Aorta (tissue), 5 donors: ENCODE measurements at regions not wholly inside any gene's neighbourhood (a gene's known extent, or its start where the extent isn't known, plus 50 kb on each side); places are given as distances from the start of the nearest gene placed in this dataset.

Source experiments
- ATAC-seq: fragments of 200-7000 bp; cut with Tn5 transposase; one replicate; pipeline ENCODE4 v1.9.1; 2022; ENCODE audit warnings: moderate library complexity; ENCODE audit not compliant: low FRiP score
- DNase-seq, 2 donors: peaks; one replicate each; pipeline ENCODE4 v3.0.0-alpha.2; 2020
- H3K27ac ChIP-seq, 2 donors: one replicate each; pipeline ENCODE4 v1.5.1; 2013; ENCODE audit warnings: low read length in 2 of 2, mild to moderate bottlenecking in 2 of 2, moderate library complexity in 2 of 2, control low read depth in 1 of 2, inconsistent platforms in 1 of 2, low read depth in 1 of 2
- H3K27me3 ChIP-seq, 2 donors: one replicate each; pipeline ENCODE4 v1.6.1; 2013; ENCODE audit warnings: control low read depth in 1 of 2, low read length in 1 of 2, mild to moderate bottlenecking in 1 of 2, moderate library complexity in 1 of 2; ENCODE audit not compliant: insufficient read depth in 2 of 2, control insufficient read depth in 1 of 2
- H3K36me3 ChIP-seq, 2 donors: one replicate each; pipeline ENCODE4 v1.6.1; 2013; ENCODE audit warnings: control low read depth in 1 of 2, low read length in 1 of 2, mild to moderate bottlenecking in 1 of 2; ENCODE audit not compliant: insufficient read depth in 2 of 2, control insufficient read depth in 1 of 2
- H3K4me1 ChIP-seq, 2 donors: one replicate each; pipeline ENCODE4 v1.6.1; 2013; ENCODE audit warnings: low read length in 2 of 2, control low read depth in 1 of 2, mild to moderate bottlenecking in 1 of 2, moderate library complexity in 1 of 2; ENCODE audit not compliant: insufficient read depth in 2 of 2, control insufficient read depth in 1 of 2
- H3K4me3 ChIP-seq, 2 donors: one replicate each; pipeline ENCODE4 v1.5.1; 2013; ENCODE audit warnings: low read length in 2 of 2, control low read depth in 1 of 2, mild to moderate bottlenecking in 1 of 2
- H3K9me3 ChIP-seq: one replicate; pipeline ENCODE4 v1.6.1; 2013; ENCODE audit warnings: mild to moderate bottlenecking, low read length; ENCODE audit not compliant: control insufficient read depth
- WGBS, 2 donors: extraction: QIAGEN DNeasy Blood & Tissue Kit; methylation state at CpG; one replicate each; pipeline ENCODE4 v1.1.7; 2013; 5-methylcytosine and 5-hydroxymethylcytosine counted together
- intact Hi-C, 2 donors: fragments of 100-400 bp; cut with DNase I; formaldehyde crosslinking; loops; one replicate each; pipeline versions ENCODE4 v1.14.2 to v1.15.0; 2022
- donor health status: healthy with polysubstance abuse.
- donor health status: Bipolar disorder and iron deficiency.
- donor health status: DM: no; HTN: no; CAD: no.
- donor health status: DM: no; HTN: no; CAD: no.
- donor health status: DM: yes; HTN: yes; CAD: no.

DNA sequence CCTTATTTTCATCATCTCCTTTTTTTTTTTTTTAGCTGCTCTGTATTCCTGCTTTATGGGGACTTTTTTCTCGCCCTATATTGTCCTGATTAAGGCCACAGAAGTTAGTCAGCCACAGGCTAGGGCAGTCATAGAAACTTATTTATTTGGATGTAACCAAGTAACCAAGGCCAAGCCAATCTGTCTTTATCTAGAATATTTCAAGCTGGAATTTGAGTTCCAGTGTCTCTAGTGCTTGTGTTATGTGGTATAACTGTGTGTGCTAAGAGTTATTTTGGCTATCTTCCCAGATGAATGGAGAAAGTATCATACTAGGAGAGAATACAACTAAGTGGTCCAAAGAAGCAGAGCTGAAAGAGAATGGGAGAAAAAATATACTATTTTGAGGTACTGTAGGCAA, 751.5 kb downstream of the CBLN4 start:
- Histone ChIP-seq H3K36me3 (no peaks in the 10 kb centered on the region), H3K27ac (no peak overlapping the region), H3K27me3 (no peaks in the 10 kb centered on the region), H3K4me1 (no peaks in the 10 kb centered on the region), H3K9me3 (no peaks in the 10 kb centered on the region), H3K4me3 (no peak overlapping the region)
- no peak for DNase-seq
- ATAC-seq = peak; percentile 67
- intact Hi-C loops = no loop called here
- 13 to 23% methylated on average over 1 of the region's 1 CpG for WGBS, 2 donors

DNA sequence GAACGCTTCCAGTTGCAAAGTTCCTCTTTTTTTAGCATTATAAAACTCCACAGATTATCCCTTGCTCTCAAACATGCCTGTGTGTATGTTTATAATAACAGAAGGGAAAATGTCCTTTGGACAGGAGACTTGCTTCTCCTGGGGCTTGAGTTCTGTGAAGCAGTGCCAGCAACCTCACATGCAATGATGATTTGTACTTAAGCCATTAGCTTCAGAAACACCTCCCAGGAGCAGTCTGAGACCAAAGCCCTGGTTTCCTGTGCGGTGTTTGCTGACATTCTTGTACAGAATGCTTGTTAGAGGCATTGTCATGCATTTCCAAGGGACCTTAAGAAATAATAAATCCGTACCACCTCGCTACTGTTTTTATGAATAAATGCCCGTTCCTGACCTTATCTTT, 752.8 kb downstream of the CBLN4 start:
- 46 to 54% methylated on average over 5 of the region's 5 CpGs for WGBS, 2 donors
- Histone ChIP-seq H3K4me1 (no peaks in the 10 kb centered on the region), H3K27ac (no peak overlapping the region), H3K36me3 (no peaks in the 10 kb centered on the region), H3K27me3 (no peaks in the 10 kb centered on the region), H3K4me3 (no peak overlapping the region), H3K9me3 (no peaks in the 10 kb centered on the region)
- ATAC-seq (no peak), DNase-seq (no peak)
- intact Hi-C loops = no loop called here

DNA sequence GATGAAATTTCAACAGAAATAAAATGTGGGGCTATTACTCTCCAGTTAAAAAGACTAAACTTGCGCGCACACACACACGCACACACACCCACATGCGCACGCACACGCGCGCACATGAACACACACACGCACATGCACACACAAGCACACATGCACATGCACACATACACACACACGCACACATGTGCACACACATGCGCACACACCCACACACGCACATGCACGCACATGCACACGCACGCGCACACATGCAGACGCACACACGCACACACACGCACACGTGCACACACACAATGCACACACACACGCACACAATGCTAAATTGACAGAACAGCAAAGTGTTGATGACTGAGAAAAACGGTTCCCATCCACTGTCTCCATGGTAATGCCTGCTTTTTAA, 754.1 kb downstream of the CBLN4 start:
- WGBS, 2 donors = 94 to 97% methylated on average over 22 of the region's 22 CpGs
- H3K9me3 ChIP-seq = no peaks in the 10 kb centered on the region
- intact Hi-C loops = no loop called here
- no peak for DNase-seq
- no peaks in the 10 kb centered on the region for H3K36me3 ChIP-seq
- no peak for ATAC-seq
- H3K4me3 ChIP-seq = no peak overlapping the region
- H3K27ac ChIP-seq = no peak overlapping the region
- H3K27me3 ChIP-seq = no peaks in the 10 kb centered on the region
- no peaks in the 10 kb centered on the region for H3K4me1 ChIP-seq

DNA sequence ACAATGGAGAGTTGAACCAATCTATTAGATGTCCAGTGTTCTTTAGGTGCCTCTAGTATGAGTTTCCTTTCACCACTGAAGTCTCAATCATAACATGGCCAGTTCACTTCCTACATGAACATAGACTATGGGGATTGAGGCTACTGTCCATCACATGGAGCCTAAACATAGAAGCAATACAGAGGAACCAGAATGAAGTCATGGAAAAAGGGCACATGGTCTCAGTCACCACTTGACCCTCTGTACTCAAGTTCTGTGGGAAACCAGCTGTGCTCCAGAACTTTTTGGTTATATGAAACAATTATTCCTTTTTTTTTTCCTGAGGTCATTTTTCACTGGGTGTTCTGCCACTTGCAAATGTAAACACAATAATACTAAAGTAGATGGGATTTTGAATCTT, 762.5 kb downstream of the CBLN4 start:
- Histone ChIP-seq H3K9me3 (no peaks in the 10 kb centered on the region), H3K4me3 (no peak overlapping the region), H3K27me3 (no peaks in the 10 kb centered on the region), H3K4me1 (no peaks in the 10 kb centered on the region), H3K27ac (no peak overlapping the region), H3K36me3 (no peaks in the 10 kb centered on the region)
- DNase-seq (no peak), ATAC-seq (no peak)
- intact Hi-C loops = no loop called here

DNA sequence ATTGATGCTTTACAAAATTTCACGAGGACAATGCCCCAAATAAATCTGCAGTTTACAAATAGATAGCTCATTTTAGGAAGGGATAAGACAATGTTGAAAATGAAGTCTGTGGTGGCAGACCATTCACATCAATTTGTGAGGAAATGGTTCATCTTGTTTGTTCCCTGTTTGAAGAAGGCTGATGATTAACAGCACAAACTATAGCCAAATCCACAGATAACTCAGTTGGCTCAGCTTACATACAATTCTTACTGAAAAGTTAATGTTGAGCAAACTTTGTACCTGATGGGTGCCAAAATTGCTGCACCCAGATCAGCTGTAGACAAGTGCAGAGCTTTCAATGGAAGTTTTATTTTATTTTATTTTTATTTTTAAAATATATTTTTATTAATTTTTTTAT, 763.9 kb downstream of the DOK5 start:
- H3K4me1 ChIP-seq = no peaks in the 10 kb centered on the region
- no peaks in the 10 kb centered on the region for H3K27me3 ChIP-seq
- intact Hi-C loops = no loop called here
- DNase-seq (no peak), ATAC-seq (no peak)
- no peak overlapping the region for H3K4me3 ChIP-seq
- no peaks in the 10 kb centered on the region for H3K36me3 ChIP-seq
- WGBS, 2 donors = 66 to 76% methylated on average over 1 of the region's 1 CpG
- no peak overlapping the region for H3K27ac ChIP-seq
- no peaks in the 10 kb centered on the region for H3K9me3 ChIP-seq

DNA sequence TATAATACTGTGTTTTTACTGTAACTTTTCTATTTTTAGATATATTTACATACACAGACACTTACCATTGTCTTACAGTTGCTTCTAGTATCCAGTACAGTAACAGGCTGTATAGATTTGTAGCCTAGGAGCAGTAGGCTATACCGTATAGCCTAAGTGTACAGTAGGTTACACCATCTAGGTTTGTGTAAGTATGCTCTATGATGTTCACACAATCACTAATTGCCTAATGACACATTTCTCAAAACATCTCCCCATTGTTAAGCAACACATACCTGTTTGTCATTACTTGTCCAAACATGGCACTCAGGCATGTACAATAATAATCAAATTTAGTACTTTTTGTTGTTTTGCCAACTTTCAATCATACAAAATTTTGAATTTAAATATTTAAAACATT, 757.3 kb downstream of the DOK5 start:
- intact Hi-C loops = no loop called here
- Histone ChIP-seq H3K36me3 (no peaks in the 10 kb centered on the region), H3K9me3 (no peaks in the 10 kb centered on the region), H3K27ac (no peak overlapping the region), H3K27me3 (no peaks in the 10 kb centered on the region), H3K4me3 (no peak overlapping the region), H3K4me1 (no peaks in the 10 kb centered on the region)
- 91 to 97% methylated on average over 1 of the region's 1 CpG for WGBS, 2 donors
- ATAC-seq = no peak
- no peak for DNase-seq

DNA sequence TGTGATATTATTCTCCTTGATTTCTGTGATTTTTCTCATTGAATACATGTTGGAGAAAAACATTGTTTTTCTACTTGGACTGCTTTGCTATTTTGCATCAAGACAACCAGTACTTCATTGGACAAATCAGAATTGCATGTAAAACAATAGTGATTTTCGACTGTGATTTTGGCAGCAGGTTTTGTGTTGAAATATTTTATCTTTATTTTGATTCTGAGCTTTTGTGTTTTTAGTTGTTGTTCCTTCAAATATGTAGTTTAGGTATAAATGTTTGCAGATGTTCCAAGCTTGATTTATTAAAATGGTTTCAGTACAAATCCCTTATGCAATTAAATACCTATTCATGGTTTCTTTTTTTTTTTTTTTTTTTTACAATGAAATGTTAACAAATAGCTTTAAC, 754.1 kb downstream of the DOK5 start:
- intact Hi-C loops = no loop called here
- DNase-seq (no peak), ATAC-seq (no peak)
- H3K27ac ChIP-seq = no peak overlapping the region
- H3K4me3 ChIP-seq = no peak overlapping the region
- WGBS, 2 donors = 33 to 41% methylated on average over 1 of the region's 1 CpG
- no peaks in the 10 kb centered on the region for H3K36me3 ChIP-seq
- no peaks in the 10 kb centered on the region for H3K9me3 ChIP-seq
- no peaks in the 10 kb centered on the region for H3K4me1 ChIP-seq
- H3K27me3 ChIP-seq = no peaks in the 10 kb centered on the region

DNA sequence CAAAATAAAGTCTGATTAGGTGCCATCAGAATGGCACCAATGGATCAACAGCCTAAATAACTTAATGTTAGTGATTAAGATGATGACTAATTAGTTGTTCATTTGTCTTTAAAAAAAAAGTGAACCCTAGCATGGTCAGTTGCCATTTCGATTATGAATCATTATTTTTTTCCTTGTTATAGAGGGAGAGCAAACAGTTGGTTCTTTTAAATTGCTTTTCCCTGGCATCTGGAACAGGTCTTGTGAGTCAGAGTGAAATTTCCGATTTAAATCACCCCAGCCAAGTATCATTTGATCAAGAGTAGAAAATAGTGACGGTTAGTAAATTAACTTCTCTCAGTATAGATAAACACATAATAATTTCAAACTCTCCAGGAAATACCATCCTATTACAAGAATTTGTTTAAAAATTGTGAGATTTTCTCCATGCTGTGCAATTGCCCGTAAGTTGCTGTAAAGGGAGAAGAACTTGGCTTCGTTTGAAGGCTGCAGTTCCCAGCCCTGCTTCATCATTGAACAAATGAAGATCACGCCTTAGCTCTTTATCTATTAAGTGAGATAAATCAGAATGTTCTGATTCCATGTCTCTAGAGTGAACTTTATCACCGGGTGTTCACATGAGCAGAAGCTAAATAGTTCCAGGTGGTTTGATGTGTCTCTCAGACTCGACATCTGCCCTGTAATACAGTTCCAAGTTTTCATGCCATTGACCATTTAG, 741.3 kb downstream of the DOK5 start:
- intact Hi-C loops = no loop called here
- Histone ChIP-seq H3K27ac (no peak overlapping the region), H3K36me3 (no peaks in the 10 kb centered on the region), H3K4me3 (no peak overlapping the region), H3K4me1 (no peaks in the 10 kb centered on the region), H3K9me3 (no peaks in the 10 kb centered on the region), H3K27me3 (no peaks in the 10 kb centered on the region)
- DNase-seq (no peak), ATAC-seq (no peak)
- WGBS, 2 donors = 67 to 72% methylated on average over 8 of the region's 8 CpGs

DNA sequence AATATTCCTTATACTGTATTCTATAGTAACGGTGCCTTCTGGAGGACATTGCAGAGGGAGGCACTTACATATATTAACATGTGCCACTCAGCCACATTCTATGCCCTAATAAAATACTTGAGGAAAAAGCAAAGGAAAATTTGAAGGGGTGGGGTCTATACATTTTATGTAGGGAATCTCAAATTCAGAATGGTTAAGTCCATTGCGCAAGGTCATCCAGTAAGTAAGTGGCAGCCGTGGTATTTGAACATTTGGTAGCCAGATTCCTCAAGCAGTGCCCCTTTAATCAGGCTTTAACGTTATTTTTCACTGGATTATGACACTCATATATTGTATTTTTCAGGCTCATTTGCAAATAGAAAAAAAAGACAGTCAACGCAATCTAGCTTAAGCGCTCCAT, 738.3 kb downstream of the DOK5 start:
- Histone ChIP-seq H3K27me3 (no peaks in the 10 kb centered on the region), H3K4me1 (no peaks in the 10 kb centered on the region), H3K36me3 (no peaks in the 10 kb centered on the region), H3K4me3 (no peak overlapping the region), H3K9me3 (no peaks in the 10 kb centered on the region), H3K27ac (no peak overlapping the region)
- DNase-seq (no peak), ATAC-seq (no peak)
- 79 to 80% methylated on average over 6 of the region's 6 CpGs for WGBS, 2 donors
- intact Hi-C loops = no loop called here
